Activated T-cell treated with anti-CD3 and anti-CD28 coated beads, Interleukin-2, amount 50 U/mL, for 72 hours (primary cell): ENCODE measurements at regions not wholly inside any gene's neighbourhood (a gene's known extent, or its start where the extent isn't known, plus 50 kb on each side); places are given as distances from the start of the nearest gene placed in this dataset.

Experiments
- ATAC-seq, 2 donors: fragments of 150-1000 bp; cut with Tn5 transposase; replicated peaks in 1 of 2; 2 replicates each; pipeline ENCODE4 v1.10.0; 2021; ENCODE audit warnings: moderate library complexity in 2 of 2, mild to moderate bottlenecking in 1 of 2
- DNase-seq, 2 donors: peaks; one replicate each; pipeline ENCODE4 v3.0.0; 2021 to 2022; ENCODE audit warnings: mixed read lengths in 1 of 2
- H3K27ac Mint-ChIP-seq: one replicate; pipeline ENCODE4 v1.8.0; 2022; ENCODE audit warnings: mild to moderate bottlenecking, moderate library complexity, mixed read lengths
- H3K27me3 Mint-ChIP-seq: one replicate; pipeline ENCODE4 v1.8.0; 2022; ENCODE audit warnings: low read depth, mixed read lengths
- H3K36me3 Mint-ChIP-seq, 2 donors: one replicate each; pipeline ENCODE4 v1.8.0; 2022; ENCODE audit warnings: mixed read lengths in 2 of 2, mild to moderate bottlenecking in 1 of 2; ENCODE audit not compliant: insufficient read depth in 2 of 2
- H3K4me1 Mint-ChIP-seq: one replicate; pipeline ENCODE4 v1.8.0; 2022; ENCODE audit warnings: low read depth, mixed read lengths
- H3K4me3 Mint-ChIP-seq, 2 donors: one replicate each; pipeline ENCODE4 v1.8.0; 2022; ENCODE audit warnings: mild to moderate bottlenecking in 2 of 2, mixed read lengths in 2 of 2, moderate library complexity in 2 of 2
- H3K9me3 Mint-ChIP-seq, 2 donors: one replicate each; pipeline ENCODE4 v1.8.0; 2022; ENCODE audit warnings: mixed read lengths in 2 of 2

DNA sequence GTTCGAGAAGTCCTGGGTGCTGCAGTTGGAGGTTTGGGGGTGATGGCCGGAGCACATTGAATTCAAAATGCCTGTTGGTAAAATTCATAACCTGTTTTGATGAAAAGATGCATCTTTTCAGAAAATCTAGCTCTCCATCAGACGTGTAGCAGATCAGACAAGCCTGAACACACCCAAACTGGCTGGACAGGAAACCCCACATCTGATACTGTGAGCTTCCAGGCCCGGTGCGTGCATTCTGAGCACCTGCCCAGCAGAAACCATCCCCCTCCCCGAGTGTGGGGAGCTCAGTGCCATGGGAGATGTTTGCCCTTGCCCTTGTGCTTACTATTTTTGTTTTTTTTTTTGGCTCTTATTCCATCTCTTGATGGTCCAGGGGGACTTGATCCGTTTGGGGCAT is 417.1 kb downstream of the TCERG1L start:
- no peaks in the 10 kb centered on the region for H3K4me1 Mint-ChIP-seq
- no peak overlapping the region for H3K4me3 Mint-ChIP-seq
- no peak for DNase-seq
- ATAC-seq: no peak
- no peaks in the 10 kb centered on the region for H3K36me3 Mint-ChIP-seq
- no peaks in the 10 kb centered on the region for H3K27me3 Mint-ChIP-seq
- no peak overlapping the region for H3K27ac Mint-ChIP-seq
- no peaks in the 10 kb centered on the region for H3K9me3 Mint-ChIP-seq

DNA sequence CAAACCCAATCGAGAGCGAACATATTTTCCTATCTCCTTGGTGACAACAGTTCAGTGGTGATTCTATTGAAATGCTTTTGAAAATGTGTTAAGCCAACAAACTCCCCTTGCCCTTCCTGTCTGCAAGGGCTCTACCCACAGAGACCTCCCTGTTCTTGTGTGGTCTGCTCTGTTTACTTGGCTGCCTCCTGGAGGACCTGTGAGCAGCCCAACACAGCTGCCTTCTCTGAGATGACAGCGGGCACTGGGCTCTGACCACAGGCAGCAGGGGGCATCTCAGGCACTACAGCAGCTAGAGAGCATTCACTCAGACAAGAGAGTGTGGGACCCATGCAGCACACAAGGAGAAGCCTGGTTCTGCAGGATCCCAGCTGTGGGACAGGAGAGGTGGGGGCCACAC is 416.4 kb downstream of the TCERG1L start:
- Mint-ChIP-seq H3K4me1 (no peaks in the 10 kb centered on the region), H3K27ac (no peak overlapping the region), H3K4me3 (no peak overlapping the region), H3K36me3 (no peaks in the 10 kb centered on the region), H3K27me3 (no peaks in the 10 kb centered on the region), H3K9me3 (no peaks in the 10 kb centered on the region)
- no peak for ATAC-seq
- no peak for DNase-seq

DNA sequence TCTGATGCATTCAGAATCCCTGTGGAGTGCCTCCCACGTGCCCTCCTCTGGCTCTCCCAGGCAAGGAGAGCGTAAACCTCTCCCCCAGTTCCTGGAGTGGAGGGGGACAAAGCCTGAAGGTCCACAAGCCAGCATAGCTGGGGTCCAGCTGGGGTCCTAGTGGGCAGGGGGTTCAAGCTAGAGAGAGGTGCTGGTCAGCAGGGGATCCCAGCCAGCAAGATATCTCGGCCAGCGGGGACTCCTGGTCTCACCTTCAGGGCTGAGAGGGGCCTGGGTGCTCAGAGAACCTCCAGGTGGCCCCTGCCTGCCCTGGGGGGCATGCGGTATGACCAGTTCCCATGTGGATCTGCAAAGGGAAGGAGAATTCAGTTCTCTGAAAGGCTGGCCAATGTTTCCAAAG is 413.7 kb downstream of the TCERG1L start:
- H3K27ac Mint-ChIP-seq: no peak overlapping the region
- H3K4me1 Mint-ChIP-seq: no peaks in the 10 kb centered on the region
- H3K27me3 Mint-ChIP-seq: no peaks in the 10 kb centered on the region
- no peak overlapping the region for H3K4me3 Mint-ChIP-seq
- ATAC-seq (no peak), DNase-seq (no peak)
- H3K9me3 Mint-ChIP-seq: no peaks in the 10 kb centered on the region
- no peaks in the 10 kb centered on the region for H3K36me3 Mint-ChIP-seq

DNA sequence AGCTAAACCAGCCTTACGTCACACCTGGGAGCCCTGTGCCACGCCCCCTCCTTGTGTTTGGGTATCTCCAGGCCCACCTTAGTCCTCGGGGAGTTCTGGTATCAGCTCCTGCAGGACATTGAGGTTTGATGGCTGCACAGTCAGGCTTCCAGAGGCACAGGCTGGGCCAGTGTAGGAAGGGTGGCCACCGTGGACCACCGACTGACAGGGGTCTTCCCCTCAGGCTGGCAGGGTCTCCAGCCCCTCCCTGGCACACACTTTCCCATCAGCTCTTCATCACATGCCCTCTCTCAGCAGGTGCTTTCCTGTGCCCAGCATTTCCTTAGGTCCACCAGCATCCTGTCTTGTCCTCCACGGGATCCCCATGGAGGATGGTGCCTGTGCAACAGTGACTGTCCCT is 413.1 kb downstream of the TCERG1L start:
- Mint-ChIP-seq H3K27me3 (no peaks in the 10 kb centered on the region), H3K36me3 (no peaks in the 10 kb centered on the region), H3K27ac (no peak overlapping the region), H3K4me1 (no peaks in the 10 kb centered on the region), H3K9me3 (no peaks in the 10 kb centered on the region), H3K4me3 (no peak overlapping the region)
- no peak for ATAC-seq
- DNase-seq: no peak

DNA sequence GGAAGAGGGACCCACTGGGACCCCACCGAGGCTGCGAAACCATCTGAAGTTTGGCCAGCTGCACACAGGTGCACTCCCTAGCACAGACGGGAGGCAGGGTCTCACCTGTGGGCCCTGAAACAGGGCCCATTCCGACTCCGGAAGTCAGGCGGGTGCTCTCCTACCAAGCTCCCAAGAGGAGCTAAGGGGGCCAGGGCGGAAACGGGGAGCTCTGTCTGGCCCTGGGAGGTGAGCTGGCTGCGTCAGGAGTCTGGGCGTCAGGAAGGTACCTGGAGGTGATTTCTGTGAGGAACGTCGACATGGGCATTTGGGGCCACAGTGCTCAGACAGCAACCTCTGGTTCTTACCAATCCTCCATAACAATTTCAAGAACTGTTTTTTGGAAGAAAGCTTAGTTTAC is 411.7 kb downstream of the TCERG1L start:
- Mint-ChIP-seq H3K9me3 (no peaks in the 10 kb centered on the region), H3K27me3 (no peaks in the 10 kb centered on the region), H3K27ac (no peak overlapping the region), H3K36me3 (no peaks in the 10 kb centered on the region), H3K4me3 (no peak overlapping the region), H3K4me1 (no peaks in the 10 kb centered on the region)
- no peak for DNase-seq
- ATAC-seq: no peak

DNA sequence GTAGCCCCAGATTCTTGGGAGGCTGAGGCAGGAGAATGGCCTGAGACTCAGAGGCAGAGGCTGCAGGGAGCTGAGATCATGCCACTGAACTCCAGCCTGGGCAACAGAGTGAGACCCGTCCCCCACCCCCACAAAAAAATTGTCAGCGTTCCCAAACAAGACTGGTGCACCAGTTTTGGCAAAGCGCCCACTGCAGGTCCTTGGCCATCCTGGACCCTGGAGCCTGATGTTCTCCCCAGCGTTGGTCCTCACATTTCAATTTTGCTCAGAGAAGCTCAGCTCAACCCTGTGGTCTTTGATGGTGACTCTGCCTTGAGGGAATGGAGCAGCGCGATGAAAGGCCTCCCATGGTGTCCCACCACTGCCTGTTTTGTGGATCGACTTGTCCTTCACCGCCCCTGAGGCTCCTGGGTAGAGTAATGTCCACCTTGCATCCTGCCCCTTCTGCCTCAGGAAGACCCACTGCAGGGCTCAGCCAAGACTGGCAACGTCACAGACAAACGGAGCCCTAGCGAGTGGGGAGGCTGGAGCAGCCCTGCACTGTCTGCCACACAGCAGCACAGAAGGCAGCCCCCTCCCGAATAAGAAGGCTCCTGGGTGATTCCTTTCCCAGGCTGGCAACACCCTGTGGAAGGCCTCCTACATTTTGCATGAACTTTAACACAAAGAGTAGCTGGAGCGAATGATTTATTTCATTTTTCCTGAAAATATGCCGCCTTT is 410.9 kb downstream of the TCERG1L start:
- no peak overlapping the region for H3K27ac Mint-ChIP-seq
- no peak for DNase-seq
- H3K36me3 Mint-ChIP-seq: no peaks in the 10 kb centered on the region
- no peak overlapping the region for H3K4me3 Mint-ChIP-seq
- no peaks in the 10 kb centered on the region for H3K27me3 Mint-ChIP-seq
- H3K4me1 Mint-ChIP-seq: no peaks in the 10 kb centered on the region
- no peak for ATAC-seq
- no peaks in the 10 kb centered on the region for H3K9me3 Mint-ChIP-seq

DNA sequence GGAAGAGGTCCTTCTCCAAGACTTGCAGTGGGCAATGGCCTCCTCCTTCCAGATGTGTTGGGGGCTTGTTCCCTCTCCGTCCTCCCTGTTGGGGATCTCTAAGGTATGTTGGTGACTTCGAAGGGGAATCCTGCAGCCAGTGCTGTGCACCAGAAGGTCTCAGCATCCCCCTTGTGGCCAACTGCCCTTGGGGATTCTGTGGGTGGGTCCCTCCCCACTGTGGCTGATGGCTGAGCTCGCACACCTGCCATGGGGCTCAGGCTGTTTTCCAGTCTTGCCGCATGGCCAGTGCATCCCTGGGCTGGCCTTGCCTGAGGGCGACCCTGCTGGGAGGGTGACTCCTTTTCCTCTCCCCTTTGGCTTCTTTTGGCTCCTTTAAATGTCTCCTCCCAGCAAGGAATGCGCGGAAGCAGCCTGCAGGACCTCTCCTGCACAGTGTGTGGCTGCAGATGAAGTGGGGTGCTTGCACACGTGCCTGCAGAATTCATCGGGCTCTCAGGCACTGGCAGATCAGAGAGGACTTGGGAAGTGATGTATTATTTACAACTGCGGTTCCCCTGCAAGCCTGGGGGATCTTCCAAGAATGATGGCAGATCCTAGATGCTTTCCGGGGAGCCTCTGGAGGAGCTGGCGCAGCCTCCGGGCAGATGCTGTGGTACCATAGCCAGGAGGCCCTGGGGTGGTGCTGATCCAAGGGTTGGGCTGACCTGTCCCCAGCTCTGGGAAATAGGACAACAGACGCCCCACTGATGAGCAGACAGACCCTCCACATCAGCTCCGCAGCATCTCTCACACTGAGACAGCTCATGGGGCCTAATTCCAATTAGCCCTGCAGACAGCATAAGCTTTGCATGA is 410.0 kb downstream of the TCERG1L start:
- Mint-ChIP-seq H3K27ac (no peak overlapping the region), H3K9me3 (no peaks in the 10 kb centered on the region), H3K4me3 (no peak overlapping the region), H3K36me3 (no peaks in the 10 kb centered on the region), H3K27me3 (no peaks in the 10 kb centered on the region), H3K4me1 (no peaks in the 10 kb centered on the region)
- DNase-seq: no peak
- no peak for ATAC-seq

DNA sequence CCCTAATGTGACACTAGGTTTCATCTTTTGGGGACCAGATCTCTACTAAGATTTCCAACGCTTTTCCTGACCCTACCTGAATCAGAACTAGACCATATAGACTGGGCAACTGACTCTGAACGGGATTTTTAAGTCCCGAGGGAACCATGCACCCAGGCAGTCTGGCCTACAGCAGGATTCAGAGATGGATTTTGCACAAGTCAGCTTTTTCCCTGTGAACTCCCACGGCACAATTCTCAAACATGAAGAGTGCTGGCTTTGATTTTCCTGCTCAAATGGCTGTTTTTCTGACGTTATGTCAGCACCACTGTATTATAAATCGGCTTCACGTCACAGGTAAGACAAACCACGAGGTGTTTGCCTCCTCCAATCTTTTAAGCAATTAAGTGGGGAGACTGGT is 409.1 kb downstream of the TCERG1L start:
- DNase-seq (no peak), ATAC-seq (no peak)
- Mint-ChIP-seq H3K9me3 (no peaks in the 10 kb centered on the region), H3K4me3 (no peak overlapping the region), H3K36me3 (no peaks in the 10 kb centered on the region), H3K4me1 (no peaks in the 10 kb centered on the region), H3K27me3 (no peaks in the 10 kb centered on the region), H3K27ac (no peak overlapping the region)

DNA sequence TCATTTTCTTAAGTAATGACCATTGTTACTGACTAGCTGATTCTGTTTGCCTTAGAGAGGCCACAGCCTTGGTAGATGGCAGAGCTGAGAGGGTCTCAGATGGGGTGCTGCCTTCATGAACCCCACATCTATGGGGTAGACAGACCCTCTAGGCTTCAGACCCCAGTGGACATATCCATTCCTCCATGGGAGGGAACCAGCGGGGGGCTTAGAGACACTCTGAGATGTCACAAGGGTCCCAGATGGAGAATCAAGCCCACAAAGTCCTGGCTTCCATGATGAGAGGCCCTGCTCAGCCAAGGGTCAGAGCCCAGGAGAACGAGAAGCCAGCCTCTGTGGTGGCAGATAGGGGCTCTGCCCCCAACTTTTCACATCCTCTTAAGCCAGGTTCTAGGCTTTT is 408.6 kb downstream of the TCERG1L start:
- no peak overlapping the region for H3K4me3 Mint-ChIP-seq
- ATAC-seq (no peak), DNase-seq (no peak)
- H3K27ac Mint-ChIP-seq: no peak overlapping the region
- H3K36me3 Mint-ChIP-seq: no peaks in the 10 kb centered on the region
- no peaks in the 10 kb centered on the region for H3K9me3 Mint-ChIP-seq
- H3K27me3 Mint-ChIP-seq: no peaks in the 10 kb centered on the region
- no peaks in the 10 kb centered on the region for H3K4me1 Mint-ChIP-seq

DNA sequence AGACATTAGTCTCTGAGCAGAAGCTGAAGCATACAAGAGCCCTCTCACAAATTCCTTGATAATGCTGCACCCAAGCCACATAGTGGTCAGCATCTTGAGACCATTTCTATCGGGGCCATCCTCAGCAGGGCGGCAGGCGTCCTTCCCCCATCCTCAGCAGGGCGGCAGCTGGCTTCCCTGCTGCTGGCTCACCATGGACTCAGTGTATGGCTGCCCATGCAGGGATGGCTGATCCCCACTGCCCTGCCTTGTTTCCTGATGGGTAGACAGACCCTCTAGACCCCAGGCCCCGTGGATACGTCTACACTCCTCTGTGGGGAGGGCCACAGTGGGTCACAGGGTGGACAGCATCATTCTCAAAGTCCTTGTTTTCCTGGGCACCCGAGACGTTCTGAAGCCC is 406.8 kb downstream of the TCERG1L start:
- H3K36me3 Mint-ChIP-seq: no peaks in the 10 kb centered on the region
- H3K27ac Mint-ChIP-seq: no peak overlapping the region
- no peak overlapping the region for H3K4me3 Mint-ChIP-seq
- H3K27me3 Mint-ChIP-seq: no peaks in the 10 kb centered on the region
- no peaks in the 10 kb centered on the region for H3K4me1 Mint-ChIP-seq
- ATAC-seq (no peak), DNase-seq (no peak)
- no peaks in the 10 kb centered on the region for H3K9me3 Mint-ChIP-seq

DNA sequence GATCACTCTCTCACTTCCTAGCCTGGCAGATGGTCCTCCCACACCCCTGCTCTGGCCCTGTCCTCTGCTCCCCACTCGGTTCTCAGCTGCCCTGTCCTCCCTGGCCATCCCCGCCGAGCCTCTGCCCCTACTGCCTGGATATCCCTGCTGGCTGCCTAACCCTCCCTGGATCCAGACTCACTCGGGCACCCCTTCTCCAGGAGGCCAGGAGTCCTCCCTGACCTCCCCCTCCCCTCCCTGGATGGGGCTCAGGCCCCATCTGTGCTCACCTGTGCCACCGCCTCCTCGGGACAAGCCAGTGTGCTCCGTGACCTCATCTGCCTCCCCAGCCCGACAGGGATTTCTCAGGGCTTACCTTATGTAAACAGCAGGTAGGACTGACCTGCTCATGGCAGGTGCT is 406.1 kb downstream of the TCERG1L start:
- ATAC-seq (no peak), DNase-seq (no peak)
- Mint-ChIP-seq H3K36me3 (no peaks in the 10 kb centered on the region), H3K4me3 (no peak overlapping the region), H3K4me1 (no peaks in the 10 kb centered on the region), H3K27ac (no peak overlapping the region), H3K9me3 (no peaks in the 10 kb centered on the region), H3K27me3 (no peaks in the 10 kb centered on the region)

DNA sequence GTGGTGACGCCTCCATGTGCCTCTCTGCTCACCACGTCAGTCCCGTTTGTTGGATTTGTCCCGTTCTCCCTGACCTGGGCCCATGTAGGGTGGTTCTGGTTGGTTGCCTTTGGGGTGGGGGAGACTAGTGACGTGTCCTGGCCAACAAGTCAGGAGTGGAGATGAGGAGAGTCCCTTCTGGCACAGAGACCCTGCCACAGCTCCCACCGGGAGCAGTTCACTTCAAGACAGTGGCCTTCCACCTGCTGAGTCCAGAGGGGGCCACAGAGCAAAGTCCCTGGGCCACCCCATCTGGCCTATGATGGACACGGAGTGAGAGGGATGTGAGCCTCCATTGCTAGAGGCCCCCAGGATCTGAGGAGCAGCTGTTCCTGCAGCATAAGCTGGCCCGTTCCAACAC is 405.6 kb downstream of the TCERG1L start:
- H3K9me3 Mint-ChIP-seq: no peaks in the 10 kb centered on the region
- no peaks in the 10 kb centered on the region for H3K36me3 Mint-ChIP-seq
- H3K4me1 Mint-ChIP-seq: no peaks in the 10 kb centered on the region
- no peak overlapping the region for H3K4me3 Mint-ChIP-seq
- ATAC-seq (no peak), DNase-seq (no peak)
- H3K27ac Mint-ChIP-seq: no peak overlapping the region
- no peaks in the 10 kb centered on the region for H3K27me3 Mint-ChIP-seq

DNA sequence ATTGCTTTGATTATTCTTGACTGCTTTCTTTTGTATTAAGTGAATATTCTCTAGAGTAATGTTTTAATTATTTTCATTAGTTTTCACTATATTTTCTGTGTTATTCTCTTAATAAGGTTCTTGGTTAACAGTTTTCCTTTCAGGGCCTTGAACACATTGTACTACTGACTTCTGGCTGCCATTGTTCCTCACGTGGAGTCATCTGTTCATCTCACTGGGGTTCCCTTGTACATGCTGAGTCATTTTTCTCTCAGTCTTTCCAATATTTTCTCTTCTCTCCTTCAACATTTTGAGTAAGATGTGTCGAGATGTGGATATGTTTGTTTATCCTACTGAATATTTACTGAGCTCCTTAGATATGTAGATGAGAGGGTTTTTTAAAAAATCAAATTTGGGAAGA is 400.7 kb downstream of the TCERG1L start:
- no peak for ATAC-seq
- Mint-ChIP-seq H3K4me3 (no peak overlapping the region), H3K9me3 (peaks cover 5 to 10% of the 10 kb centered on the region in 2 donors), H3K36me3 (peaks cover 0 to 3% of the 10 kb centered on the region in 2 donors), H3K27ac (no peak overlapping the region), H3K27me3 (peaks cover 6% of the 10 kb centered on the region), H3K4me1 (no peaks in the 10 kb centered on the region)
- DNase-seq: no peak

DNA sequence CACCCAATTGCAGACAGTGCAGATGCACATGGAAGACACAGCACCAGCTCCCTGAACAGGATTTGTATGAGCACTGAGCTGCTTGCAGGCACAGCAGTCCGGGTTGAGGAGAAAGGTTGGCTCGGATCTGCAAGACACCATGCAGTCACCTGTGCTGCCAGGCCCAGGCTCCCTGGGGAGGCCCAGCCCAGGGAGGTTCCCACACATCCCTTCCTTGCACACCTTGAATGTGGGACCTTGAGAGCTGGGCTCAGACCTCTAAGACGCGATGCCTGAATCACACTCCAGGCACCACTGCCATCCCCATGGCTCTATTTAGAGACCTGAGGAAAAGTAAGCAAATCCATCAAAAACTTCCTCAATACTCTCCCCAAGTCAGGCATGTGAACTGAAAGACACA is 397.7 kb downstream of the TCERG1L start:
- DNase-seq (no peak), ATAC-seq (no peak)
- Mint-ChIP-seq H3K27ac (no peak overlapping the region), H3K36me3 (peaks cover 0 to 3% of the 10 kb centered on the region in 2 donors), H3K4me3 (no peak overlapping the region), H3K9me3 (peaks cover 7 to 13% of the 10 kb centered on the region in 2 donors), H3K27me3 (peaks cover 6% of the 10 kb centered on the region), H3K4me1 (no peaks in the 10 kb centered on the region)
